Calu3 (cell line): ENCODE measurements at regions not wholly inside any gene's neighbourhood (a gene's known extent, or its start where the extent isn't known, plus 50 kb on each side); places are given as distances from the start of the nearest gene placed in this dataset.

Experiments used
- BruUV-seq: library from RNA; stranded (reverse); fragments of 400-500 nt; replicated peaks from 2 replicates; lab custom pipeline; 2021; lab: Mats Ljungman, UMichigan
- CTCF ChIA-PET: fragments of 300-600 bp; sonication (Branson Sonifier 250); formaldehyde crosslinking; loops from one replicate; lab custom pipeline; 2022; ENCODE audit warnings: antibody characterized with exemption; lab: Charles Lee
- DNase-seq: peaks from one replicate; pipeline ENCODE4 v3.0.0; 2022
- H3K27ac Mint-ChIP-seq: one replicate; pipeline ENCODE4 v1.8.0; 2022; ENCODE audit warnings: mixed read lengths; ENCODE audit not compliant: unreplicated experiment
- H3K27me3 Mint-ChIP-seq: one replicate; pipeline ENCODE4 v1.8.0; 2022; ENCODE audit warnings: mixed read lengths; ENCODE audit not compliant: unreplicated experiment
- H3K36me3 Mint-ChIP-seq: one replicate; pipeline ENCODE4 v1.8.0; 2022; ENCODE audit warnings: mild to moderate bottlenecking, moderate library complexity, mixed read lengths; ENCODE audit not compliant: insufficient read depth, unreplicated experiment
- H3K4me1 Mint-ChIP-seq: one replicate; pipeline ENCODE4 v1.8.0; 2022; ENCODE audit warnings: mild to moderate bottlenecking, low read depth, mixed read lengths; ENCODE audit not compliant: unreplicated experiment
- H3K4me3 Mint-ChIP-seq: one replicate; pipeline ENCODE4 v1.8.0; 2022; ENCODE audit warnings: mild to moderate bottlenecking, low read depth, moderate library complexity, mixed read lengths; ENCODE audit not compliant: unreplicated experiment
- H3K9me3 Mint-ChIP-seq: one replicate; pipeline ENCODE4 v1.8.0; 2022; ENCODE audit warnings: low read depth, mixed read lengths; ENCODE audit not compliant: unreplicated experiment
- intact Hi-C: fragments of 100-400 bp; cut with micrococcal nuclease; formaldehyde crosslinking; loops from one replicate; pipeline ENCODE4 v1.10.0; 2022; ENCODE audit not compliant: unreplicated experiment
- TF ChIP-seq, protein P1 (sequence below): fragments of 200-600 bp; IDR thresholded peaks from one replicate; pipeline ENCODE4 v1.8.0; 2022; ENCODE audit warnings: antibody characterized with exemption; ENCODE audit not compliant: unreplicated experiment

DNA sequence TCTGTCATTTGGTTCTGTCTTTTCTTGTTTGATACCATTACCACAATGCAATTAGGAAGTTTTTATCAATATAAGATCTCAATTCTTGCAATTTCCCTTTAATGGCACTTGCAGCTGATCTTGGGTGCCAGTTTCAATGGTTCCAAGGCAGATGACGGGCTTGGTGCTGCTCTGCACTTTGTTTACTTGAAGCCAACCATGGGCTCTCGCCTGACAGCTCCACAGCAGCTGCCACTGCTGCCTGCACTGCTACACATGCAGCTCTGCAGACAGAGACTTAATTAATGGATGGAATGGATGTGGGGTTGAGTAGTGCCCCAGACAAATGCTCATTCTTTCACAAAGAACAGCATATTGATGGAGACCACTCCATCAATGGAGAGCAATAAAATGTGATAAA is 1024.3 kb upstream of the EPHA7 start:
- no peak for DNase-seq
- intact Hi-C loops = no loop called here
- Mint-ChIP-seq H3K36me3 (no peaks in the 10 kb centered on the region), H3K4me3 (no peak overlapping the region), H3K27ac (no peak overlapping the region), H3K27me3 (no peaks in the 10 kb centered on the region), H3K4me1 (no peaks in the 10 kb centered on the region), H3K9me3 (peaks cover 3% of the 10 kb centered on the region)
- TF ChIP-seq, protein P1, sequence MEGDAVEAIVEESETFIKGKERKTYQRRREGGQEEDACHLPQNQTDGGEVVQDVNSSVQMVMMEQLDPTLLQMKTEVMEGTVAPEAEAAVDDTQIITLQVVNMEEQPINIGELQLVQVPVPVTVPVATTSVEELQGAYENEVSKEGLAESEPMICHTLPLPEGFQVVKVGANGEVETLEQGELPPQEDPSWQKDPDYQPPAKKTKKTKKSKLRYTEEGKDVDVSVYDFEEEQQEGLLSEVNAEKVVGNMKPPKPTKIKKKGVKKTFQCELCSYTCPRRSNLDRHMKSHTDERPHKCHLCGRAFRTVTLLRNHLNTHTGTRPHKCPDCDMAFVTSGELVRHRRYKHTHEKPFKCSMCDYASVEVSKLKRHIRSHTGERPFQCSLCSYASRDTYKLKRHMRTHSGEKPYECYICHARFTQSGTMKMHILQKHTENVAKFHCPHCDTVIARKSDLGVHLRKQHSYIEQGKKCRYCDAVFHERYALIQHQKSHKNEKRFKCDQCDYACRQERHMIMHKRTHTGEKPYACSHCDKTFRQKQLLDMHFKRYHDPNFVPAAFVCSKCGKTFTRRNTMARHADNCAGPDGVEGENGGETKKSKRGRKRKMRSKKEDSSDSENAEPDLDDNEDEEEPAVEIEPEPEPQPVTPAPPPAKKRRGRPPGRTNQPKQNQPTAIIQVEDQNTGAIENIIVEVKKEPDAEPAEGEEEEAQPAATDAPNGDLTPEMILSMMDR = no peak
- CTCF ChIA-PET = no interaction called here
- no TSS peak for BruUV-seq

DNA sequence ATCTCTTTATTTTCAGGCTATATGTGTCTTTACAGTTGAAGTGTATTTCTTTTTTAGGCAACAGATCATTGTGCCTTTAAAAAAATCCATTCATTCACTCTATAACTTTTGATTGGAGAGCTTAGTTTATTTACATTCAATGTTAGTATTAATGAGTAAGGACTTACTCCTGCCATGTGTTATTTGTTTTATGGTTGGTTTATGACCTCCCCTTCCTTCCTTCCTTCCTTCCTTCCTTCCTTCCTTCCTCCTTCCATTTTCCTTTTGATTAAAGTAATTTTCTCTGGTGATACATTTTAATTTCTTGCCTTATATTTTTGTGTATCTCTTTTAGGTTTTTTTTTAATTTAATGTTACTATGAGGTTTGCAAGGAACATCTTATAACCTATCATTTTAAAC is 1005.3 kb upstream of the EPHA7 start:
- no peak overlapping the region for H3K27ac Mint-ChIP-seq
- no TSS peak for BruUV-seq
- no peaks in the 10 kb centered on the region for H3K4me1 Mint-ChIP-seq
- intact Hi-C loops = no loop called here
- no peak overlapping the region for H3K4me3 Mint-ChIP-seq
- no peaks in the 10 kb centered on the region for H3K27me3 Mint-ChIP-seq
- no peak for DNase-seq
- CTCF ChIA-PET = no interaction called here
- H3K36me3 Mint-ChIP-seq = no peaks in the 10 kb centered on the region
- TF ChIP-seq, protein P1 = no peak
- H3K9me3 Mint-ChIP-seq = peaks cover 18% of the 10 kb centered on the region

DNA sequence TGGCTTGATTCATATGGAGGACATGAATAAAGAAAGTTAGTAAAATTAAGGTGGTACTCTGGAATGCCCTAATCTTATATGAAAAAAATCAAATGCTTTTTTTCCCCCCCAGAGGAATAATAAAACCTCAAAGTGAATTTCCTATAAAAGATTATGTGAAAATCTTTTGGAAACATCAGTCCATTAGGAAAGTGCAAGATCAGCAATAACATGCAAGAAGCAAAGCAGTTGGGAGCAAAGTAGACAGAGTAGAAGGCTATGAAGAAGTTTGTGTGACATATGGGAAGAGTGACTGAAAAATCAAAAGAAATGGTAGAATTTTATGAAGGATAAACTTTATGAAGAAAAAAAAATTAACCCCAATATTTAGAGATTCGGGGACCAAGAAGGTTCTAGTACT is 998.0 kb upstream of the EPHA7 start:
- Mint-ChIP-seq H3K9me3 (peaks cover 12% of the 10 kb centered on the region), H3K36me3 (no peaks in the 10 kb centered on the region), H3K4me3 (no peak overlapping the region), H3K27me3 (no peaks in the 10 kb centered on the region), H3K4me1 (no peaks in the 10 kb centered on the region), H3K27ac (no peak overlapping the region)
- intact Hi-C loops = no loop called here
- CTCF ChIA-PET = no interaction called here
- BruUV-seq = no TSS peak
- no peak for DNase-seq
- TF ChIP-seq, protein P1 = no peak

DNA sequence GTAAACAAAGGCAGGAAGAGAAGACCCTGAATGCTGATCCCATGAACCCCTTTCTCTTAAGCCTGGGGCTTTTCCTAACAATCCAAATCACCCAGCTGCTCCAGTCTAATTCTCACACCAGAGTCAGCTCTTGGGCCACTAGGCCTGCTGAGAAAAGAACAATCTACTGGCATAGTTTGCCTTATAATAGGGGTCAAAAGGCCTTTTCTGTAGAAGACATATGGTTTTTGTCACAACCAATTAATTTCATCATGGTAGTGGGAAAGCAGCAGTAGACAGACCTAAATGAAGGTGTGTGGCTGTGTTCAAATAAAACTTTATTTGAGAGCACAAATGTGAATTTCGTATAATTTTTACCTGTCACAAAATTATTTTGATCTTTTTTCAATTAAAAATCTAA is 994.7 kb upstream of the EPHA7 start:
- TF ChIP-seq, protein P1 = no peak
- H3K4me3 Mint-ChIP-seq = no peak overlapping the region
- H3K36me3 Mint-ChIP-seq = no peaks in the 10 kb centered on the region
- DNase-seq = no peak
- intact Hi-C loops = no loop called here
- peaks cover 13% of the 10 kb centered on the region for H3K9me3 Mint-ChIP-seq
- H3K27ac Mint-ChIP-seq = no peak overlapping the region
- no peaks in the 10 kb centered on the region for H3K27me3 Mint-ChIP-seq
- no peaks in the 10 kb centered on the region for H3K4me1 Mint-ChIP-seq
- CTCF ChIA-PET = no interaction called here
- BruUV-seq = no TSS peak
